Nephron (organoid): ENCODE measurements at regions not wholly inside any gene's neighbourhood (a gene's known extent, or its start where the extent isn't known, plus 50 kb on each side); places are given as distances from the start of the nearest gene placed in this dataset.

ENCODE experiments used
- H3K27ac Mint-ChIP-seq, 3 experiments: 2 replicates each; pipeline ENCODE4 v1.8.0; 2020; ENCODE audit warnings: mixed read lengths in 3 of 3, mild to moderate bottlenecking in 2 of 3, moderate library complexity in 1 of 3
- H3K27me3 Mint-ChIP-seq: 2 replicates; pipeline ENCODE4 v1.8.0; 2021; ENCODE audit warnings: low read depth, mild to moderate bottlenecking, moderate library complexity, mixed read lengths
- H3K36me3 Mint-ChIP-seq: 2 replicates; pipeline ENCODE4 v1.8.0; 2020; ENCODE audit warnings: low read depth, mixed read lengths
- H3K4me1 Mint-ChIP-seq: 2 replicates; pipeline ENCODE4 v1.8.0; 2020; ENCODE audit warnings: mixed read lengths
- H3K4me3 Mint-ChIP-seq, 3 experiments: 2 replicates each; pipeline ENCODE4 v1.8.0; 2020; ENCODE audit warnings: mild to moderate bottlenecking in 3 of 3, mixed read lengths in 3 of 3, moderate library complexity in 2 of 3
- H3K9me3 Mint-ChIP-seq: 2 replicates; pipeline ENCODE4 v1.8.0; 2020; ENCODE audit warnings: mixed read lengths
- CTCF ChIP-seq, 3 experiments: fragments of 200-600 bp; sonication (generic); IDR thresholded peaks; one replicate each; pipeline ENCODE4 v1.5.0; 2021; ENCODE audit warnings: antibody characterized with exemption in 3 of 3; ENCODE audit not compliant: unreplicated experiment in 3 of 3

- no peak overlapping the region for H3K27ac Mint-ChIP-seq
- H3K4me1 Mint-ChIP-seq, result no peaks in the 10 kb centered on the region
- no peak for TF ChIP-seq CTCF (IDR thresholded peaks at IDR 0.05; ENCODE audit: unreplicated experiment in 3 of 3)
- no peaks in the 10 kb centered on the region for H3K9me3 Mint-ChIP-seq
- no peak overlapping the region for H3K4me3 Mint-ChIP-seq
- no peaks in the 10 kb centered on the region for H3K27me3 Mint-ChIP-seq
- no peaks in the 10 kb centered on the region for H3K36me3 Mint-ChIP-seq
Observed at GRCh38 chrX:97666890-97667289, 783.2 kb downstream of the RPA4 start.

- H3K27ac Mint-ChIP-seq, result no peak overlapping the region
- H3K9me3 Mint-ChIP-seq, result no peaks in the 10 kb centered on the region
- no peaks in the 10 kb centered on the region for H3K27me3 Mint-ChIP-seq
- TF ChIP-seq CTCF (IDR thresholded peaks at IDR 0.05; ENCODE audit: unreplicated experiment in 3 of 3), result no peak
- no peak overlapping the region for H3K4me3 Mint-ChIP-seq
- no peaks in the 10 kb centered on the region for H3K4me1 Mint-ChIP-seq
- no peaks in the 10 kb centered on the region for H3K36me3 Mint-ChIP-seq
Observed at GRCh38 chrX:97668126-97668525, 784.4 kb downstream of the RPA4 start.

- no peak overlapping the region for H3K27ac Mint-ChIP-seq
- H3K4me3 Mint-ChIP-seq, result no peak overlapping the region
- H3K36me3 Mint-ChIP-seq, result no peaks in the 10 kb centered on the region
- no peak for TF ChIP-seq CTCF (IDR thresholded peaks at IDR 0.05; ENCODE audit: unreplicated experiment in 3 of 3)
- H3K9me3 Mint-ChIP-seq, result no peaks in the 10 kb centered on the region
- H3K27me3 Mint-ChIP-seq, result no peaks in the 10 kb centered on the region
- no peaks in the 10 kb centered on the region for H3K4me1 Mint-ChIP-seq
Observed at GRCh38 chrX:97672138-97672537, 788.4 kb downstream of the RPA4 start.

- Mint-ChIP-seq H3K4me3 (no peak overlapping the region), H3K36me3 (no peaks in the 10 kb centered on the region), H3K27ac (no peak overlapping the region), H3K27me3 (no peaks in the 10 kb centered on the region), H3K9me3 (no peaks in the 10 kb centered on the region), H3K4me1 (no peaks in the 10 kb centered on the region)
- no peak for TF ChIP-seq CTCF (IDR thresholded peaks at IDR 0.05; ENCODE audit: unreplicated experiment in 3 of 3)
Observed at GRCh38 chrX:97672608-97673007, 788.9 kb downstream of the RPA4 start.

GRCh38 chrX:97673135-97673534 lies 789.4 kb downstream of the RPA4 start:
- Mint-ChIP-seq H3K27ac (no peak overlapping the region), H3K4me3 (no peak overlapping the region), H3K4me1 (no peaks in the 10 kb centered on the region), H3K9me3 (no peaks in the 10 kb centered on the region), H3K27me3 (no peaks in the 10 kb centered on the region), H3K36me3 (no peaks in the 10 kb centered on the region)
- no peak for TF ChIP-seq CTCF (IDR thresholded peaks at IDR 0.05; ENCODE audit: unreplicated experiment in 3 of 3)

GRCh38 chrX:97682991-97683840 lies 799.5 kb downstream of the RPA4 start:
- Mint-ChIP-seq H3K9me3 (no peaks in the 10 kb centered on the region), H3K27ac (no peak overlapping the region), H3K36me3 (no peaks in the 10 kb centered on the region), H3K4me1 (no peaks in the 10 kb centered on the region), H3K27me3 (no peaks in the 10 kb centered on the region), H3K4me3 (no peak overlapping the region)
- TF ChIP-seq CTCF (IDR thresholded peaks at IDR 0.05; ENCODE audit: unreplicated experiment in 3 of 3), result no peak
